Stimulated activated CD4-positive, alpha-beta T cell treated with anti-CD3 and anti-CD28 coated beads, Interleukin-1b, Interleukin-23, amount 100 ng/mL, for 4 hours (primary cell): ENCODE measurements at regions not wholly inside any gene's neighbourhood (a gene's known extent, or its start where the extent isn't known, plus 50 kb on each side); places are given as distances from the start of the nearest gene placed in this dataset.

ENCODE experiments used
- DNase-seq, 2 donors: peaks; one replicate each; pipeline ENCODE4 v3.0.0-alpha.2; 2020; ENCODE audit warnings: low read depth in 2 of 2

GRCh38 chr1:221791846-221792245 is 50.0 kb upstream of the DUSP10 start:
- no peak for DNase-seq
